C4-2B (cell line): ENCODE measurements at regions not wholly inside any gene's neighbourhood (a gene's known extent, or its start where the extent isn't known, plus 50 kb on each side); places are given as distances from the start of the nearest gene placed in this dataset.

Experiments
- H3K27ac ChIP-seq: fragments of 450-650 bp; 2 replicates; pipeline ENCODE4 v1.5.1; 2017
- ZFX ChIP-seq: fragments of 450-650 bp; IDR thresholded peaks from 2 replicates; pipeline ENCODE4 v1.6.1; 2017
- TF ChIP-seq, protein P1 (sequence below): fragments of 450-650 bp; conservative IDR thresholded peaks from 2 replicates; pipeline ENCODE4 v1.5.1; 2017; ENCODE audit warnings: mild to moderate bottlenecking

DNA sequence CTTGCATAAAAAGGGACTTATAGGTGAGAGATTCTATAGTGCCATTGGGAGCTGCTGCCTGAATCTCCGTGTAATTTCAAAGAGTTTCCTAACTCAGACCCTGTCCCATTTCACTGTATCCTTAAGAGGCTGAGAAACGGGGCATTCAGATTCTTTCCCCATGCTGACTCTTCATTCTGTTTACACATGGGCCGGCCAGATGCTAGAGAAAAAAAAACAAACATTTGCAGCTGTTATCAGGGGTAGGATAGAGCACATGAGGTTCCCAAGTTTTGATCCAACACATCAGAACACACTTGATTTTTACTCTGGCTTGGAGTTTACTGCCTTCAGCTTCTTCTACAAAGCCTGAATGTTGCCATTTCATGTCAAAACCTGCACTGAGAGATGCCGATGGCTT lies 215.9 kb upstream of the TPRG1 start:
- H3K27ac ChIP-seq: no peak overlapping the region; the same call in 1 of the 2 replicates
- TF ChIP-seq, protein P1, sequence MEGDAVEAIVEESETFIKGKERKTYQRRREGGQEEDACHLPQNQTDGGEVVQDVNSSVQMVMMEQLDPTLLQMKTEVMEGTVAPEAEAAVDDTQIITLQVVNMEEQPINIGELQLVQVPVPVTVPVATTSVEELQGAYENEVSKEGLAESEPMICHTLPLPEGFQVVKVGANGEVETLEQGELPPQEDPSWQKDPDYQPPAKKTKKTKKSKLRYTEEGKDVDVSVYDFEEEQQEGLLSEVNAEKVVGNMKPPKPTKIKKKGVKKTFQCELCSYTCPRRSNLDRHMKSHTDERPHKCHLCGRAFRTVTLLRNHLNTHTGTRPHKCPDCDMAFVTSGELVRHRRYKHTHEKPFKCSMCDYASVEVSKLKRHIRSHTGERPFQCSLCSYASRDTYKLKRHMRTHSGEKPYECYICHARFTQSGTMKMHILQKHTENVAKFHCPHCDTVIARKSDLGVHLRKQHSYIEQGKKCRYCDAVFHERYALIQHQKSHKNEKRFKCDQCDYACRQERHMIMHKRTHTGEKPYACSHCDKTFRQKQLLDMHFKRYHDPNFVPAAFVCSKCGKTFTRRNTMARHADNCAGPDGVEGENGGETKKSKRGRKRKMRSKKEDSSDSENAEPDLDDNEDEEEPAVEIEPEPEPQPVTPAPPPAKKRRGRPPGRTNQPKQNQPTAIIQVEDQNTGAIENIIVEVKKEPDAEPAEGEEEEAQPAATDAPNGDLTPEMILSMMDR: no peak
- TF ChIP-seq ZFX: no peak

DNA sequence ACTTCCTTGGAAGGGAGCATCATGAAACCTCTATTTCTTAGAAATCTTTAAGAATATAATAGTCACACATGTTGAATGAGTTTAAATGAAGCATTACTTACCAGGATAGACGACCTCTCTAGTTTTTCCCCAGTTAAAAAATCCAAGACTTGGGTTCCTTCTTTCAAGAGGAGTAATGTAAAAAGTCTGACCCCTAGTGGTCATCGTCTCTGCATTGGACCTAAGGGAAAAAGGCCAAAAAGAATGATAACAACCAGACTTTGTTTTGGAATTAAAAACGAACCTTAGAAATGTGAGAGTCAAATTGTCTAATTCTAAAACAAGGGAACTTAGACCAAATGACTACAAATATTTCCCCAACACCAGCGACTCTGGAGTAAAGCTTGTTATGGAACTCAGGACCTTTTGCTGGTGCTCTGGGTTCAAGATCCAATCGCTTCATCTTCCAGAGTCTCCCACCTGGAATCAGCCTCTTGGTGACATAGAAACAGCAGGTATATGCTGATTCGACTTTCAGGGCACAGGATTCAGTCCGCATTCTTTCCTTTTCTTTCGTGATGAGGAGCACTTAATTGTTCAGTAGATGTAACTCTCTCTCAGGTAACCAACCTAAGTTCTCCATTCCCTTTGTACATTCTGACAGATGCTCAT lies 214.8 kb upstream of the TPRG1 start:
- TF ChIP-seq ZFX: no peak
- TF ChIP-seq, protein P1: peak; percentile 95
- H3K27ac ChIP-seq: no peak overlapping the region

DNA sequence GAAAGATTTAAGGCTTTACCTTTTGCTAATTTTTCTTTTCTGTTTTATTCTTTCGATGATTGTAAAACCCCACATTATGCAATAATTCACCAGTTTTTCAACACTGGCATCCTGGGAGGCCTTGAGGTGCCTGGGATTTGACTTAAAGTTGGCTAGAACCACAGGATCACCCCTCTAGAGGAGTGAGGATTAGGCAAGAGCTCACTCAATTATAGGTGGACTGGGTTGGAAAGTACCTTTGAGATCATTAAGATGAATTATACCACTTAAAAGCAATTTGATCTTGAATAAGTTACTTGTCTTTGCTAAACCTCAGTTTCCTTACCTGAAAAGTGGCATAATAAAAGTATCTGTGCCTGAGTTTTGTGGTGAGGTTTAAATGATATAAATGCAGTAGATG lies 212.8 kb upstream of the TPRG1 start:
- TF ChIP-seq ZFX: no peak
- TF ChIP-seq, protein P1: no peak
- H3K27ac ChIP-seq: no peak overlapping the region

DNA sequence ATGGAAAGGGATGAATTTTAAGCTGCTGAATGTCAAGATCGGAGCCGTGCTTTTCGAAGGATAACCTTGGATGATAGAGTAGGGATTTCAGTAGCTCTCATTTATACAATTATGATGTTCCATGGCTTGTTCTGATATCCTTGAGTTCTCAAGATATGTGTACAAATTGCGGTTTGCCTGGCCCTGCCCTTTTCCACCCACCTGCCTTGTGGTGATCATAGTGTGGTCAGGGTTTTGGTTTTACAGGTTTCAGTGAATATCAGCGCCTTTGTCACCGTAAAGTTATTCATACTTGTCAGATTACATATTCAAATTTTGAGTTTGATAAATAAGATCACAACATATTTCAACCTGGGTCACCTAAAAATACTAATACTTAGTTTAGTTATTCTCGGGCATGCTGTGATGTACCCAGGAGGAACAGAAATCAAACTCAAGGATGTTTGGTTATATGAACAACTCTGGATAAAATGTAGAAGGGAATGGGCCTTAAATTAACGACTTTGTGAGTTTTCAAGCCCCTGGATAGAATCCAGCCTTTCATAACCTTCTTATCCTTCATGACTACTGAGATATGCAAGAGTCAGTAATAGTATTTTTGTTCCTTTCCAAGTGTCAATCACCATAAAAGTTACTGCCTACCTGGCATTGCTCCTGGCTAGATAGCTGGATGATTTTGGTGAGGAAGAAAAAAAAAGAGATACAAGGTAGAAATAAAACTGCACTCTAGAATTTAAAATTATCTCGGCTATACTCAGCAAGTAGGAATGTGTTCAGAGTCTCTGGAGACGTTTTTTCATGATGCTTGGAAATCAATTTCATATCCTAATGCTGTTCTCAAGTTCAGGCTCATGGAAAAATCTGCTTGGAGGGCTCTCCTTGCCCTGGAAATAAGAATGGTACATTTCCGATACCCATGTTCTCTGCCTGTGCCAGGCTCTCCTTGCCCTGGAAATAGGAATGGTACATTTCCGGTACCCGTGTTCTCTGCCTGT lies 209.2 kb upstream of the TPRG1 start:
- H3K27ac ChIP-seq: no peak overlapping the region
- TF ChIP-seq, protein P1: no peak
- no peak for TF ChIP-seq ZFX

DNA sequence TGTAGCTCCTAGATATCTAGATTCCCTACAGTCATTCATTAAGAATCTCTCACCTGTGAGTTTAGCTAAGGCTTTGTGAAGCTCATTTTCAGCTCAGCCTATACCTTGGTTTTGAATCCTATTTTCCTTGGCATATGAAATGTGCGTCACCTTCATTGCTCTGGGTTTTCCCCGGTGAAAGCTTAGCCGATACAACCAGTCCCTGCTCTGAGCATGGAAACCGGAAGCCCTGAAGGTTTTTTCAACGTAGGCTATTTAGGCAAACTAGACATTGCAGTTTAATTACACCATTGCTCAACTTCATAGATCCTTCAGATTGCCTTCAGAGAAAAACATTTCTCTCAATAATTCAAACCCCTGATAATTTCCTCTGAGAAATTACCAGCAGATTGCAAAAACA lies 206.8 kb upstream of the TPRG1 start:
- TF ChIP-seq, protein P1: no peak
- TF ChIP-seq ZFX: no peak

DNA sequence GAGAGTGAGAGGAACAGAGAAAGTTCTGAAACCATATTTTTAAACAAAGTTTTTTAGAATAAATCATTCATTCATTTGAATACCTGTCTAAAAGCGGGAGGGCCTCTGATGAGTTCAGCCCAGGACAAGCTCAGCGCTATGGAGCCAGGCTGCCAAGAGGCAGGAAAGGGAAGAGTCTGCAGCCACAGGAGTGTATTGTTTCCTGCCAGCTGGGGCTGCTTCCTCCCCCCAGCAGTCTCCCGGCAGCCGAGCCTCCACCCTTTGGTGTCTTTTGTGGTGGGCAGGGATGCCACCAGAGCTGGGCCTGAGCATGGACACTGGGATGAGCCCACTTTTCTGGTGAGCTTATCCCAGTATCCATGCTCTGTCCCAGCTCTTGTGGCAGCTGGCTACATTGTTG lies 199.5 kb upstream of the TPRG1 start:
- TF ChIP-seq, protein P1: no peak
- no peak for TF ChIP-seq ZFX

More for the DNA sequence above, 206.8 kb upstream of the TPRG1 start:
- no peak overlapping the region for H3K27ac ChIP-seq

More for the DNA sequence above, 199.5 kb upstream of the TPRG1 start:
- no peak overlapping the region for H3K27ac ChIP-seq
